ENCODE measurements at regions not wholly inside any gene's neighbourhood (a gene's known extent, or its start where the extent isn't known, plus 50 kb on each side); places are given as distances from the start of the nearest gene placed in this dataset.

DNA sequence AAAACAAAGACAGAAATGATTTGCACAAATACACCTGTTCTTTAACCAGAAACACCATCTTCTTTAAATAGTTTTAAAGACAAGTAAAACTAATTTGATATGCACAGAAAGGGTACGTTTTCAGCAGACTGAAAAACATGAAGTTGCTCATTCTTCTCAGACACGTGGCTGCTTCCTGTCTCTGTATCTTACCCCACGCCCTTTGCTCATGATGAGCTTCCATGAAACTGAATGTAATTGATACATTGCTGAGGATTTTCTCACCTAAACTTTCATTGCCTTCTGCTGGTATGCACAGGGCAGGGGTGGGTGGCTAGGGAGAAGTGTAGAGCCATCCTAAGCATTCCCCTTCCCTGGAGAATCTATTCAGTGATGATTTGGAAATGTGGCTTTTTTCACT is 644.3 kb downstream of the BCL11A start:
- Histone ChIP-seq H3K9me3 (no peaks in the 10 kb centered on the region), H3K36me3 (no peaks in the 10 kb centered on the region), H3K27ac (no peak overlapping the region), H3K27me3 (no peaks in the 10 kb centered on the region), H3K4me3 (no peak overlapping the region), H3K4me1 (no peaks in the 10 kb centered on the region)
- DNase-seq = no peak
- no peak for TF ChIP-seq POLR2A (IDR thresholded peaks at IDR 0.05)
- TF ChIP-seq, protein P1, sequence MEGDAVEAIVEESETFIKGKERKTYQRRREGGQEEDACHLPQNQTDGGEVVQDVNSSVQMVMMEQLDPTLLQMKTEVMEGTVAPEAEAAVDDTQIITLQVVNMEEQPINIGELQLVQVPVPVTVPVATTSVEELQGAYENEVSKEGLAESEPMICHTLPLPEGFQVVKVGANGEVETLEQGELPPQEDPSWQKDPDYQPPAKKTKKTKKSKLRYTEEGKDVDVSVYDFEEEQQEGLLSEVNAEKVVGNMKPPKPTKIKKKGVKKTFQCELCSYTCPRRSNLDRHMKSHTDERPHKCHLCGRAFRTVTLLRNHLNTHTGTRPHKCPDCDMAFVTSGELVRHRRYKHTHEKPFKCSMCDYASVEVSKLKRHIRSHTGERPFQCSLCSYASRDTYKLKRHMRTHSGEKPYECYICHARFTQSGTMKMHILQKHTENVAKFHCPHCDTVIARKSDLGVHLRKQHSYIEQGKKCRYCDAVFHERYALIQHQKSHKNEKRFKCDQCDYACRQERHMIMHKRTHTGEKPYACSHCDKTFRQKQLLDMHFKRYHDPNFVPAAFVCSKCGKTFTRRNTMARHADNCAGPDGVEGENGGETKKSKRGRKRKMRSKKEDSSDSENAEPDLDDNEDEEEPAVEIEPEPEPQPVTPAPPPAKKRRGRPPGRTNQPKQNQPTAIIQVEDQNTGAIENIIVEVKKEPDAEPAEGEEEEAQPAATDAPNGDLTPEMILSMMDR (IDR thresholded peaks at IDR 0.05) = no peak

DNA sequence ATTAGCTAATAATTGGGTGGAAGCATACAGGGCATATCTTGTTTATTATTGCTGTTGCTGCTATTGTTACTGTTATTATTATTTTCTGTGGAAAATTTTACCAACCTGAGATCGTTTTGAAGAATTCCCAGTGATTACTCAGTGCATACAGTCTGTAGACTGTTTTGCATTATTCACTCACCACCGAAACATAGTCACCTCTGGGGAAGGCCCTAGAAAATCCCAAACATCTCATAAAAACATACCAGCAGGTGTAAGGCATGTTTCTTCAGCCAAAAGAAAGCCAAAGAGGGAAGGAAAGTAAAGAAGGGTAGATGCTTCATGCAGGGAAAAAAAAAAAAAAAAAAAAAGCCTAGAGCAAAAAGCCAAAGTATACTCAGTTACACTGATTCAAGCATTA is 647.7 kb downstream of the BCL11A start:
- Histone ChIP-seq H3K27ac (no peak overlapping the region), H3K4me3 (no peak overlapping the region), H3K9me3 (no peaks in the 10 kb centered on the region), H3K4me1 (no peaks in the 10 kb centered on the region), H3K36me3 (no peaks in the 10 kb centered on the region), H3K27me3 (no peaks in the 10 kb centered on the region)
- DNase-seq = no peak
- TF ChIP-seq POLR2A (IDR thresholded peaks at IDR 0.05) = no peak
- TF ChIP-seq, protein P1 (IDR thresholded peaks at IDR 0.05) = no peak

DNA sequence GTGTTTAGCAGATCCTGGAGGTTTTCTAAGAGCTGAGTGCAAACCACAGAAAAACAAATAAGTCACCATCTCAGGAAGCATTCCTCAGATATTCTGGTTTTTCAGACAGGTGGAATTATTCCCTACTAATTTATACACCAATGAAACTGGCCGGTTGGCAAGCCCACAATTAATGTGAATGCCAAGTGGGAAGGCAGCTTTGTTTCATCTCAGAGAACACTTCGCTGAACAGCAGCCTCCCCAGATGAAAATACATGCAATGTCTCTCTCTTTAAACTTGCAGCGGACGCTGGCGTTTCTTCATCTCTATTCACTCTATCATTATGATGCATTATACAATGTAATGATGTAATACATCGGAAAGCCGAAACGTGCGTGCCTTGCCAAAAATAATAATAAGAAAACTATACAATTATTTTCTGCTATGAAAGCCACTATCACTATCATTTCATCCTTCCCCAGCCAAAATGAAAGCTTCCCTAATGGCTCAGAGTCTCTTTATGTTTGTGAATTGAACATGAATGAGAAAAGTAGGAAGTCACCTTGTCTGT is 649.4 kb downstream of the BCL11A start:
- Histone ChIP-seq H3K4me3 (no peak overlapping the region), H3K27me3 (no peaks in the 10 kb centered on the region), H3K9me3 (no peaks in the 10 kb centered on the region), H3K4me1 (no peaks in the 10 kb centered on the region), H3K36me3 (no peaks in the 10 kb centered on the region), H3K27ac (no peak overlapping the region)
- no peak for DNase-seq
- TF ChIP-seq, protein P1 (IDR thresholded peaks at IDR 0.05) = no peak
- no peak for TF ChIP-seq POLR2A (IDR thresholded peaks at IDR 0.05)

DNA sequence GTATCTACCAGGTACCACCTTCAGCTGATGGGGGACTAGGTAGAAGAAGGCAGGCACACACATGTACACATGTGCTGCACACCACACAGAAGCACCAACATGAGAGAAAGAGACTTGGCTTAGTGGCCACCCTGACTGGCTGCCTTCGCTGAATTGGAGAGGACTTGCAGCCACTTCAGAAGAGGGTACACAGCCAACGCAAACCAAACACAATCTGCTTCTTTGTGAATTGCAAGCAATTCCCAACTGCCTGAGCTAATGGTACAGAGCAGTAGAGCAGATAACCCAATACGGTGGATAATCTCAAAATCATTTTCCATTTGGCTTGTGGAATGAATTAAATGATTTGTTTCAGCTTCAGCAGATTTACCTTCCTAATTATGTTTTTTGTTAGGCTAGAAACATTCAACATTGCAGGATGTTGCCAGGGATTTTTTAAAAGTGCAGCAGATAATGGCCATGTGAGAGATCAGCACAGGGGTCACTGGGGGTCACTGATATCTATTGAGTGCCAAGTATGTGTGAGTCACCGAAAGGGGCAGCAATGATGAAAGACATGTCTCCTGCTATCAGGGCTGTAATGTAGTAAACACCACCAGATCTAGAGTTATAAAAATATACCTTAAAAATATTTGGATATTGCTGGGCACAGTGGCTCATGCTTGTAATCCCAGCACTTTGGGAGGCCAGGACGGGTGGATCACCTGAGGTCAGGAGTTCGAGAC is 652.6 kb downstream of the BCL11A start:
- no peak for TF ChIP-seq POLR2A (IDR thresholded peaks at IDR 0.05)
- TF ChIP-seq, protein P1 (IDR thresholded peaks at IDR 0.05) = no peak
- Histone ChIP-seq H3K27me3 (no peaks in the 10 kb centered on the region), H3K4me3 (no peak overlapping the region), H3K36me3 (no peaks in the 10 kb centered on the region), H3K27ac (no peak overlapping the region), H3K4me1 (no peaks in the 10 kb centered on the region), H3K9me3 (no peaks in the 10 kb centered on the region)
- no peak for DNase-seq

DNA sequence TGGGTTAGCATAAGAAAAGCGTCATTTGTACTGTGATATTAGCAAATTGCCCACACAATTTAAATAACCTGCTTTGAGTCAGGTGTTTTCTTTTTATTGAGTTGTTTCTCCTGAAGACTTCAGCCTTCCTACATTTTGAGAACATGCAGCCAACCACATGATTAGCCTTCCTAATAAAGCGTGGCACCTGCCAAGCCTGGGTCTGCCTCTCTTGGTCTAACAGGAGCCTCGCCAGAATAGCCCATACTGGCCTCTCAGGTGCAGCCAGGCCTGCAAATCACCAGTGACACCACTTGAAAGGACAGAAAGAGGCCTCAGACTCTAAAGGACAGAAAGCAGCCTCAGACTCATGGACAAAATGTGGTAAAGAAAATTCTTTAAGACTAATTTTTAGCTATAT is 653.8 kb downstream of the BCL11A start:
- Histone ChIP-seq H3K27me3 (no peaks in the 10 kb centered on the region), H3K4me1 (no peaks in the 10 kb centered on the region), H3K4me3 (no peak overlapping the region), H3K27ac (no peak overlapping the region), H3K9me3 (no peaks in the 10 kb centered on the region), H3K36me3 (no peaks in the 10 kb centered on the region)
- TF ChIP-seq, protein P1 (IDR thresholded peaks at IDR 0.05) = no peak
- no peak for TF ChIP-seq POLR2A (IDR thresholded peaks at IDR 0.05)
- no peak for DNase-seq

All from Peyer's patch (tissue), 4 donors.